ENCODE measurements at regions not wholly inside any gene's neighbourhood (a gene's known extent, or its start where the extent isn't known, plus 50 kb on each side); places are given as distances from the start of the nearest gene placed in this dataset.
"Not testable (repeated sequence)": the region's sequence is repeated elsewhere in the genome, so short reads cannot be mapped to it uniquely, and the experiment has no call there.

GRCh38 chr6:119677384-119677783, 327.8 kb upstream of the MAN1A1 start:
- no peak for TF ChIP-seq CTCF (IDR thresholded peaks at IDR 0.05; ENCODE audit: insufficient read depth, low read depth, low read length)
- no peak for DNase-seq (ENCODE audit: low read depth)
- no peak overlapping the region for H3K4me3 ChIP-seq (ENCODE audit: low read depth, low read length)

- no peak overlapping the region for H3K4me3 ChIP-seq (ENCODE audit: low read depth, low read length)
- peak; percentile 47 for DNase-seq (ENCODE audit: low read depth)
- TF ChIP-seq CTCF (IDR thresholded peaks at IDR 0.05; ENCODE audit: insufficient read depth, low read depth, low read length) = no peak
Observed at GRCh38 chr6:119676961-119677360, 327.4 kb upstream of the MAN1A1 start.

DNA sequence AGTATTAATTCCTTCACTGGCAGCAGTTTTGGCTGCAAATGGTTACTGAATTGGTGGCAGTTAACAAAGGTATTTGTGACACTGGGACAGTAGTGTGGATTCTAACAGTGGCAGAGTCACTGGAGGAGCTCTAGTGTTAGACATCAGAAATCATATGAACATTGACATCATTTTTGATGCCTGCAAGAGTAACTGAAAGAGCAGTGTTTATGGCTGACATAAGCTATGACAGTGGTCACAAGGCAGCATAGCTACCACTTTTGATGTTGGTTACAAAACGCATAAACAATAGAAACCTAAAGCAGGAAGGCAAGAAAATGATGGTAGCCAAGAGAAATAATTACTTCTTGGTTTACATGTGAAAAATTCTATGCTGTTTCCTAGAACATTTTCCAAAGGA, 326.7 kb upstream of the MAN1A1 start:
- H3K4me3 ChIP-seq (ENCODE audit: low read depth, low read length) = no peak overlapping the region
- no peak for DNase-seq (ENCODE audit: low read depth)
- TF ChIP-seq CTCF (IDR thresholded peaks at IDR 0.05; ENCODE audit: insufficient read depth, low read depth, low read length) = no peak

DNA sequence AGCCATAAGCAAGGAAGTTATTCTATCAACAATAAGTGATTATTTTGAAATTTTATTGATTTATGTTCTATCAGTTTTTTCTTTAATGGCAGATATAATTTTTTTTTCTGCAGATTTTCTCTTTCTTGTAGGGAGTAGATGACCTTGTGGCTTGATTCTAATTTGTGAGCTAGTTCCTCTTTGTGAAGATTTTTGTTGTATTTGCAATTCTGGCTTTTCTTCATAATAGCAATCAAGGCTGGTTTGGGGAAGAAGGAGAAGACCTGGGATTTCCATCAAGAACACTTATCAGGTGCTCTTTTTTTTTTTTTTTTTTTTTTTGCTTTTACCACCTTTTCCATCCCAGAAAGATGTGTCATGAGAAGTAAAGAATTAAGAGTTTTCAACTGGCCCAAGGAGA, 324.2 kb upstream of the MAN1A1 start:
- H3K4me3 ChIP-seq (ENCODE audit: low read depth, low read length) = no peak overlapping the region
- no peak for DNase-seq (ENCODE audit: low read depth)
- no peak for TF ChIP-seq CTCF (IDR thresholded peaks at IDR 0.05; ENCODE audit: insufficient read depth, low read depth, low read length)

GRCh38 chr6:119672725-119673124, 323.2 kb upstream of the MAN1A1 start:
- no peak for DNase-seq (ENCODE audit: low read depth)
- TF ChIP-seq CTCF (IDR thresholded peaks at IDR 0.05; ENCODE audit: insufficient read depth, low read depth, low read length) = no peak
- no peak overlapping the region for H3K4me3 ChIP-seq (ENCODE audit: low read depth, low read length)

DNA sequence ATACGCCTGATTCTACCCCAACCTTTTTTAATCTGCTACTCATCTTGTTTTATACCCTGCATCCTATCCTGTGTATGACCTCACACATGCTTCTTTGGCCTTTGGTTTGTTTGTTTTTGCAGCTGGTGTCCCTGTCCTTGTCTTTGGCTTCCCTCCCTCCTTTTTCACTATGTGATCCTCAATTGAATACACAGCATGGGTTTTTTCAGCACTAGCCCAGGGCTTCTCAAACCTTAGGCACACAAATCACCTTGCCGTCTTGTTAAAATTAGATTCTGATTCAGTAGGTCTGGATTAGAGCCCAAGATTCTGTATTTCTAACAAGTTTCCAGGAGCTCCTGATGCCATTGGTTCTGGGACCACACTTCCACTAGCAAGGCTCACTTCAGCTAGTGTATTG, 321.5 kb upstream of the MAN1A1 start:
- no peak overlapping the region for H3K4me3 ChIP-seq (ENCODE audit: low read depth, low read length)
- no peak for DNase-seq (ENCODE audit: low read depth)
- TF ChIP-seq CTCF (IDR thresholded peaks at IDR 0.05; ENCODE audit: insufficient read depth, low read depth, low read length) = no peak

DNA sequence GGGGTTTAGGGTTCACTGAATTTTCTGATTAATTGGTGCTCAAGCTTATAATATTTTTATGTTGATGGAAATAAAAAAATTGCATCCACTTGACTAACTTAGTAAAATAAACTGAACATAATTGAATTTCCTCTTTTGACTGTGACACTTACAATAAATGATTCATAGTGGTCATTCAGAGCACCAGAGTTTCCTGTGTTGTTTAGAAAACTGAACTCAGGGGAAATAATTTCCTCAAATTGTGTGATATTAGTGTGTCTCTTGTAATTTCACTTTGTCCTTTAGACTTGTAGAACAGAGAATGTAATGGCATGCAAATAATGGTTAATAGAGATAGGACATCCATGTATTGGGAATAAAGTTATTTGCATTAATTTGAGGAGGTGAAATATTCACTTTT, 319.7 kb upstream of the MAN1A1 start:
- DNase-seq (ENCODE audit: low read depth) = no peak
- TF ChIP-seq CTCF (IDR thresholded peaks at IDR 0.05; ENCODE audit: insufficient read depth, low read depth, low read length) = no peak
- no peak overlapping the region for H3K4me3 ChIP-seq (ENCODE audit: low read depth, low read length)

DNA sequence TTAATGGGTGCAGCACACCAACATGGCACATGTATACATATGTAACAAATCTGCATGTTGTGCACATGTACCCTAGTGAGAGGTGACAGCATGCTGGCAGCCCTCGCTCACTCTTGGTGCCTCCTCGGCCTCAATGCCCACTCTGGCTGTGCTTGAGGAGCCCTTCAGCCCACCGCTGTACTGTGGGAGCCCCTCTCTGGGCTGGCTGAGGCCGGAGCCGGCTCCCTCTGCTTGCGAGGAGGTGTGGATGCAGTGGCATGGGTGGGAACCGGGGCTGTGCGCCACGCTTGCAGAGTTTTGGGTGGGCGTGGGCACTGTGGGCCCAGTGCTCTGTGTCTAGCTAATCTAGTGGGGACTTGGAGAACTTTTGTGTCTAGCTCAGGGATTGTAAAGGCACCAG, 315.9 kb upstream of the MAN1A1 start:
- not testable (repeated sequence) for DNase-seq (ENCODE audit: low read depth); H3K4me3 ChIP-seq (ENCODE audit: low read depth, low read length)
